GM23338 (cell line): ENCODE measurements at regions not wholly inside any gene's neighbourhood (a gene's known extent, or its start where the extent isn't known, plus 50 kb on each side); places are given as distances from the start of the nearest gene placed in this dataset.

Source experiments
- ATAC-seq: fragments of 200-7000 bp; cut with Tn5 transposase; 3 replicates; pipeline ENCODE4 v1.9.1; 2020
- DNase-seq: peaks from one replicate; pipeline ENCODE4 v3.0.0-alpha.2; 2015; ENCODE audit warnings: low spot score
- H2AFZ ChIP-seq: fragments of 200-600 bp; sonication (generic); 2 replicates; pipeline ENCODE4 v1.8.0; 2016; ENCODE audit warnings: antibody characterized with exemption, mild to moderate bottlenecking, moderate library complexity
- H3F3A ChIP-seq: fragments of 200-600 bp; sonication (generic); replicated peaks from 2 replicates; pipeline ENCODE4 v1.8.0; 2017; ENCODE audit warnings: antibody characterized with exemption, mixed run types, low read depth
- H3K27ac ChIP-seq: fragments of 200-600 bp; sonication (generic); 2 replicates; pipeline ENCODE4 v1.6.1; 2016; ENCODE audit warnings: low read depth
- H3K27me3 ChIP-seq: fragments of 200-600 bp; sonication (generic); 2 replicates; pipeline ENCODE4 v1.8.0; 2016; ENCODE audit warnings: mild to moderate bottlenecking, mixed run types, moderate library complexity; ENCODE audit not compliant: insufficient read depth
- H3K36me3 ChIP-seq: fragments of 200-600 bp; sonication (generic); 2 replicates; pipeline ENCODE4 v1.8.0; 2016; ENCODE audit warnings: mild to moderate bottlenecking; ENCODE audit not compliant: insufficient read depth
- H3K4me1 ChIP-seq: fragments of 200-600 bp; sonication (generic); 2 replicates; pipeline ENCODE4 v1.8.0; 2016; ENCODE audit warnings: mild to moderate bottlenecking, moderate library complexity; ENCODE audit not compliant: insufficient read depth
- H3K4me2 ChIP-seq: fragments of 200-600 bp; sonication (generic); 2 replicates; pipeline ENCODE4 v1.7.1; 2017; ENCODE audit warnings: mixed run types
- H3K4me3 ChIP-seq: fragments of 200-600 bp; sonication (generic); 2 replicates; pipeline ENCODE4 v1.6.1; 2016; ENCODE audit warnings: mixed run types
- H3K79me2 ChIP-seq: fragments of 200-600 bp; sonication (generic); replicated peaks from 2 replicates; pipeline ENCODE4 v1.8.0; 2017; ENCODE audit warnings: mild to moderate bottlenecking; ENCODE audit not compliant: insufficient read depth
- H3K9me2 ChIP-seq: fragments of 200-600 bp; sonication (generic); 2 replicates; pipeline ENCODE4 v1.8.0; 2017; ENCODE audit not compliant: insufficient read depth
- H4K20me1 ChIP-seq: fragments of 200-600 bp; sonication (generic); replicated peaks from 2 replicates; pipeline ENCODE4 v1.8.0; 2017; ENCODE audit warnings: mild to moderate bottlenecking; ENCODE audit not compliant: insufficient read depth
- H3K27ac Mint-ChIP-seq: 2 replicates; pipeline ENCODE4 v1.8.0; 2020; ENCODE audit warnings: inconsistent platforms, mild to moderate bottlenecking, moderate library complexity, mixed read lengths
- H3K27me3 Mint-ChIP-seq: 3 replicates; pipeline ENCODE4 v1.8.0; 2022; ENCODE audit warnings: low read depth, mild to moderate bottlenecking, moderate library complexity, mixed read lengths, inconsistent platforms; ENCODE audit not compliant: insufficient read depth, poor library complexity
- H3K36me3 Mint-ChIP-seq: 3 replicates; pipeline ENCODE4 v1.8.0; 2021; ENCODE audit warnings: low read depth, mild to moderate bottlenecking, inconsistent platforms, moderate library complexity, mixed read lengths
- H3K4me1 Mint-ChIP-seq: 3 replicates; pipeline ENCODE4 v1.8.0; 2020; ENCODE audit warnings: mild to moderate bottlenecking, inconsistent platforms, mixed read lengths
- H3K4me3 Mint-ChIP-seq: 3 replicates; pipeline ENCODE4 v1.8.0; 2021; ENCODE audit warnings: moderate library complexity, mild to moderate bottlenecking, inconsistent platforms, mixed read lengths
- H3K9me3 Mint-ChIP-seq: 3 replicates; pipeline ENCODE4 v1.8.0; 2020; ENCODE audit warnings: moderate library complexity, mild to moderate bottlenecking, inconsistent platforms, mixed read lengths
- CREB1 ChIP-seq: fragments of 250-450 bp; sonication (Bioruptor Pico); IDR thresholded peaks from 2 replicates; pipeline ENCODE4 v1.5.0; 2020; ENCODE audit warnings: low read depth, mild to moderate bottlenecking, moderate library complexity
- EZH2 ChIP-seq: fragments of 200-600 bp; sonication (generic); IDR thresholded peaks from one replicate; pipeline ENCODE4 v1.8.0; 2017; ENCODE audit warnings: antibody characterized with exemption, mild to moderate bottlenecking, low read depth; ENCODE audit not compliant: unreplicated experiment
- EZH2phosphoT487 ChIP-seq: fragments of 200-600 bp; sonication (generic); IDR thresholded peaks from one replicate; pipeline ENCODE4 v1.8.1; 2018; ENCODE audit warnings: antibody characterized with exemption; ENCODE audit not compliant: unreplicated experiment
- JUNB ChIP-seq: IDR thresholded peaks from one replicate; pipeline ENCODE4 v1.6.1; 2016; ENCODE audit warnings: antibody characterized with exemption; ENCODE audit not compliant: unreplicated experiment
- NANOG ChIP-seq: IDR thresholded peaks from 2 replicates; pipeline ENCODE4 v1.6.1; 2016; ENCODE audit warnings: antibody characterized with exemption, borderline replicate concordance
- POLR2AphosphoS5 ChIP-seq: IDR thresholded peaks from 2 replicates; pipeline ENCODE4 v1.6.1; 2016; ENCODE audit warnings: antibody characterized with exemption, low read depth
- REST ChIP-seq: IDR thresholded peaks from one replicate; pipeline ENCODE4 v1.6.1; 2018; ENCODE audit warnings: antibody characterized with exemption; ENCODE audit not compliant: unreplicated experiment
- STAT1 ChIP-seq: IDR thresholded peaks from one replicate; pipeline ENCODE4 v1.6.1; 2016; ENCODE audit warnings: antibody characterized with exemption; ENCODE audit not compliant: unreplicated experiment
- ZNF114 ChIP-seq: fragments of 250-450 bp; sonication (Bioruptor Pico); IDR thresholded peaks from 2 replicates; pipeline ENCODE4 v1.5.0; 2020; ENCODE audit warnings: mild to moderate bottlenecking, moderate library complexity
- ZNF331 ChIP-seq: fragments of 250-450 bp; sonication (Bioruptor Pico); IDR thresholded peaks from 2 replicates; pipeline ENCODE4 v1.5.0; 2020; ENCODE audit warnings: low read depth, mild to moderate bottlenecking, moderate library complexity
- TF ChIP-seq, protein P1 (sequence below): fragments of 250-450 bp; sonication (Bioruptor Pico); IDR thresholded peaks from 2 replicates; pipeline ENCODE4 v1.5.0; 2020; ENCODE audit warnings: mild to moderate bottlenecking, moderate library complexity
- TF ChIP-seq, protein P2 (sequence below), 2 experiments: fragments of 200-600 bp in 1 of 2; sonication (generic) in 1 of 2; conservative IDR thresholded peaks; 2 replicates each; pipeline versions ENCODE4 v1.5.1 to v1.6.1; 2016 to 2017; ENCODE audit warnings: antibody characterized with exemption in 2 of 2, low read depth in 2 of 2, mild to moderate bottlenecking in 2 of 2, moderate library complexity in 1 of 2
- TF ChIP-seq, protein P3 (sequence below): IDR thresholded peaks from 2 replicates; pipeline ENCODE4 v1.6.1; 2016; ENCODE audit warnings: antibody characterized with exemption

GRCh38 chr2:36184848-36185247 lies 170.7 kb upstream of the CRIM1 start:
- H3K4me1 ChIP-seq: no peaks in the 10 kb centered on the region
- no peaks in the 10 kb centered on the region for H3F3A ChIP-seq
- H4K20me1 ChIP-seq: no peaks in the 10 kb centered on the region
- no peaks in the 10 kb centered on the region for H3K36me3 ChIP-seq
- Mint-ChIP-seq H3K4me1 (no peaks in the 10 kb centered on the region), H3K27me3 (no peaks in the 10 kb centered on the region), H3K27ac (no peak overlapping the region), H3K36me3 (peaks cover 10% of the 10 kb centered on the region; the same call in 2 of the 3 replicates), H3K9me3 (peaks cover 10% of the 10 kb centered on the region), H3K4me3 (no peak overlapping the region)
- no peak overlapping the region for H2AFZ ChIP-seq
- TF ChIP-seq CREB1 (CRISPR knock-in tag) (no peak), EZH2phosphoT487 (no peak), POLR2AphosphoS5 (no peak), EZH2 (no peak), ZNF331 (no peak), ZNF114 (CRISPR knock-in tag) (no peak), STAT1 (no peak), NANOG (no peak), REST (no peak), JUNB (no peak)
- TF ChIP-seq, protein P1, sequence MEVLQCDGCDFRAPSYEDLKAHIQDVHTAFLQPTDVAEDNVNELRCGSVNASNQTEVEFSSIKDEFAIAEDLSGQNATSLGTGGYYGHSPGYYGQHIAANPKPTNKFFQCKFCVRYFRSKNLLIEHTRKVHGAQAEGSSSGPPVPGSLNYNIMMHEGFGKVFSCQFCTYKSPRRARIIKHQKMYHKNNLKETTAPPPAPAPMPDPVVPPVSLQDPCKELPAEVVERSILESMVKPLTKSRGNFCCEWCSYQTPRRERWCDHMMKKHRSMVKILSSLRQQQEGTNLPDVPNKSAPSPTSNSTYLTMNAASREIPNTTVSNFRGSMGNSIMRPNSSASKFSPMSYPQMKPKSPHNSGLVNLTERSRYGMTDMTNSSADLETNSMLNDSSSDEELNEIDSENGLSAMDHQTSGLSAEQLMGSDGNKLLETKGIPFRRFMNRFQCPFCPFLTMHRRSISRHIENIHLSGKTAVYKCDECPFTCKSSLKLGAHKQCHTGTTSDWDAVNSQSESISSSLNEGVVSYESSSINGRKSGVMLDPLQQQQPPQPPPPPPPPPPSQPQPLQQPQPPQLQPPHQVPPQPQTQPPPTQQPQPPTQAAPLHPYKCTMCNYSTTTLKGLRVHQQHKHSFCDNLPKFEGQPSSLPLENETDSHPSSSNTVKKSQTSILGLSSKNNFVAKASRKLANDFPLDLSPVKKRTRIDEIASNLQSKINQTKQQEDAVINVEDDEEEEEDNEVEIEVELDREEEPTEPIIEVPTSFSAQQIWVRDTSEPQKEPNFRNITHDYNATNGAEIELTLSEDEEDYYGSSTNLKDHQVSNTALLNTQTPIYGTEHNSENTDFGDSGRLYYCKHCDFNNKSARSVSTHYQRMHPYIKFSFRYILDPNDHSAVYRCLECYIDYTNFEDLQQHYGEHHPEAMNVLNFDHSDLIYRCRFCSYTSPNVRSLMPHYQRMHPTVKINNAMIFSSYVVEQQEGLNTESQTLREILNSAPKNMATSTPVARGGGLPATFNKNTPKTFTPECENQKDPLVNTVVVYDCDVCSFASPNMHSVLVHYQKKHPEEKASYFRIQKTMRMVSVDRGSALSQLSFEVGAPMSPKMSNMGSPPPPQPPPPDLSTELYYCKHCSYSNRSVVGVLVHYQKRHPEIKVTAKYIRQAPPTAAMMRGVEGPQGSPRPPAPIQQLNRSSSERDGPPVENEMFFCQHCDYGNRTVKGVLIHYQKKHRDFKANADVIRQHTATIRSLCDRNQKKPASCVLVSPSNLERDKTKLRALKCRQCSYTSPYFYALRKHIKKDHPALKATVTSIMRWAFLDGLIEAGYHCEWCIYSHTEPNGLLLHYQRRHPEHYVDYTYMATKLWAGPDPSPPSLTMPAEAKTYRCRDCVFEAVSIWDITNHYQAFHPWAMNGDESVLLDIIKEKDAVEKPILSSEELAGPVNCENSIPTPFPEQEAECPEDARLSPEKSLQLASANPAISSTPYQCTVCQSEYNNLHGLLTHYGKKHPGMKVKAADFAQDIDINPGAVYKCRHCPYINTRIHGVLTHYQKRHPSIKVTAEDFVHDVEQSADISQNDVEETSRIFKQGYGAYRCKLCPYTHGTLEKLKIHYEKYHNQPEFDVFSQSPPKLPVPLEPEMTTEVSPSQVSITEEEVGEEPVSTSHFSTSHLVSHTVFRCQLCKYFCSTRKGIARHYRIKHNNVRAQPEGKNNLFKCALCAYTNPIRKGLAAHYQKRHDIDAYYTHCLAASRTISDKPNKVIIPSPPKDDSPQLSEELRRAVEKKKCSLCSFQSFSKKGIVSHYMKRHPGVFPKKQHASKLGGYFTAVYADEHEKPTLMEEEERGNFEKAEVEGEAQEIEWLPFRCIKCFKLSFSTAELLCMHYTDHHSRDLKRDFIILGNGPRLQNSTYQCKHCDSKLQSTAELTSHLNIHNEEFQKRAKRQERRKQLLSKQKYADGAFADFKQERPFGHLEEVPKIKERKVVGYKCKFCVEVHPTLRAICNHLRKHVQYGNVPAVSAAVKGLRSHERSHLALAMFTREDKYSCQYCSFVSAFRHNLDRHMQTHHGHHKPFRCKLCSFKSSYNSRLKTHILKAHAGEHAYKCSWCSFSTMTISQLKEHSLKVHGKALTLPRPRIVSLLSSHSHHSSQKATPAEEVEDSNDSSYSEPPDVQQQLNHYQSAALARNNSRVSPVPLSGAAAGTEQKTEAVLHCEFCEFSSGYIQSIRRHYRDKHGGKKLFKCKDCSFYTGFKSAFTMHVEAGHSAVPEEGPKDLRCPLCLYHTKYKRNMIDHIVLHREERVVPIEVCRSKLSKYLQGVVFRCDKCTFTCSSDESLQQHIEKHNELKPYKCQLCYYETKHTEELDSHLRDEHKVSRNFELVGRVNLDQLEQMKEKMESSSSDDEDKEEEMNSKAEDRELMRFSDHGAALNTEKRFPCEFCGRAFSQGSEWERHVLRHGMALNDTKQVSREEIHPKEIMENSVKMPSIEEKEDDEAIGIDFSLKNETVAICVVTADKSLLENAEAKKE (CRISPR knock-in tag): no peak
- TF ChIP-seq, protein P2, sequence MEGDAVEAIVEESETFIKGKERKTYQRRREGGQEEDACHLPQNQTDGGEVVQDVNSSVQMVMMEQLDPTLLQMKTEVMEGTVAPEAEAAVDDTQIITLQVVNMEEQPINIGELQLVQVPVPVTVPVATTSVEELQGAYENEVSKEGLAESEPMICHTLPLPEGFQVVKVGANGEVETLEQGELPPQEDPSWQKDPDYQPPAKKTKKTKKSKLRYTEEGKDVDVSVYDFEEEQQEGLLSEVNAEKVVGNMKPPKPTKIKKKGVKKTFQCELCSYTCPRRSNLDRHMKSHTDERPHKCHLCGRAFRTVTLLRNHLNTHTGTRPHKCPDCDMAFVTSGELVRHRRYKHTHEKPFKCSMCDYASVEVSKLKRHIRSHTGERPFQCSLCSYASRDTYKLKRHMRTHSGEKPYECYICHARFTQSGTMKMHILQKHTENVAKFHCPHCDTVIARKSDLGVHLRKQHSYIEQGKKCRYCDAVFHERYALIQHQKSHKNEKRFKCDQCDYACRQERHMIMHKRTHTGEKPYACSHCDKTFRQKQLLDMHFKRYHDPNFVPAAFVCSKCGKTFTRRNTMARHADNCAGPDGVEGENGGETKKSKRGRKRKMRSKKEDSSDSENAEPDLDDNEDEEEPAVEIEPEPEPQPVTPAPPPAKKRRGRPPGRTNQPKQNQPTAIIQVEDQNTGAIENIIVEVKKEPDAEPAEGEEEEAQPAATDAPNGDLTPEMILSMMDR (conservative IDR thresholded peaks at IDR 0.05; ENCODE audit: low read depth in 2 of 2): no peak
- TF ChIP-seq, protein P3, sequence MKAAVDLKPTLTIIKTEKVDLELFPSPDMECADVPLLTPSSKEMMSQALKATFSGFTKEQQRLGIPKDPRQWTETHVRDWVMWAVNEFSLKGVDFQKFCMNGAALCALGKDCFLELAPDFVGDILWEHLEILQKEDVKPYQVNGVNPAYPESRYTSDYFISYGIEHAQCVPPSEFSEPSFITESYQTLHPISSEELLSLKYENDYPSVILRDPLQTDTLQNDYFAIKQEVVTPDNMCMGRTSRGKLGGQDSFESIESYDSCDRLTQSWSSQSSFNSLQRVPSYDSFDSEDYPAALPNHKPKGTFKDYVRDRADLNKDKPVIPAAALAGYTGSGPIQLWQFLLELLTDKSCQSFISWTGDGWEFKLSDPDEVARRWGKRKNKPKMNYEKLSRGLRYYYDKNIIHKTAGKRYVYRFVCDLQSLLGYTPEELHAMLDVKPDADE: no peak
- no peaks in the 10 kb centered on the region for H3K9me2 ChIP-seq
- no peak overlapping the region for H3K4me3 ChIP-seq
- no peaks in the 10 kb centered on the region for H3K79me2 ChIP-seq
- no peak overlapping the region for H3K4me2 ChIP-seq
- H3K27me3 ChIP-seq: no peaks in the 10 kb centered on the region
- DNase-seq (no peak), ATAC-seq (no peak)
- no peak overlapping the region for H3K27ac ChIP-seq
